HG02678 (cell line): ENCODE measurements at regions not wholly inside any gene's neighbourhood (a gene's known extent, or its start where the extent isn't known, plus 50 kb on each side); places are given as distances from the start of the nearest gene placed in this dataset.

Experiments used
- ATAC-seq: cut with Tn5 transposase; IDR thresholded peaks from one replicate; pipeline ENCODE4 v1.9.1; 2021; ENCODE audit warnings: mild to moderate bottlenecking, moderate library complexity; ENCODE audit not compliant: unreplicated experiment

DNA sequence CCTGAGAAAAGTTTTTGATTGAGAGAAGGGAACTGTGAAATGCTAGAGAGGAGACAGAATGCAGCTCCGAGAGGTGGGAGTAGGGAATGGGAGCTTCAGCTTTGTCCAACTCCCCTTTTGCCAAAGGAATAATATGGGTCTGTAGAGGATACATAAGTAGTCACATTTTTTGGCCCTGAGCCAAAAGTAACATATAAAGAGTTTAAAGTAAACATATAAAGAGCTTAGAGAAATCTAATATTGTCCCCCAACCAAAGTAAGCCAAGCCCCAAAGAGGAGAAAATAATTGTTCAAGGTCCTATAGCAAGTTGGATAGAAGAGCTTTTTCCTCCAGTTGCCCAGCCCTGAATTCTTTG is 215.1 kb downstream of the TMEM114 start:
- ATAC-seq, result no peak

GRCh38 chr16:8374586-8375231 is 215.6 kb downstream of the TMEM114 start:
- ATAC-seq, result no peak

- ATAC-seq, result no peak
Observed at GRCh38 chr16:8373676-8374431, 216.5 kb downstream of the TMEM114 start.

DNA sequence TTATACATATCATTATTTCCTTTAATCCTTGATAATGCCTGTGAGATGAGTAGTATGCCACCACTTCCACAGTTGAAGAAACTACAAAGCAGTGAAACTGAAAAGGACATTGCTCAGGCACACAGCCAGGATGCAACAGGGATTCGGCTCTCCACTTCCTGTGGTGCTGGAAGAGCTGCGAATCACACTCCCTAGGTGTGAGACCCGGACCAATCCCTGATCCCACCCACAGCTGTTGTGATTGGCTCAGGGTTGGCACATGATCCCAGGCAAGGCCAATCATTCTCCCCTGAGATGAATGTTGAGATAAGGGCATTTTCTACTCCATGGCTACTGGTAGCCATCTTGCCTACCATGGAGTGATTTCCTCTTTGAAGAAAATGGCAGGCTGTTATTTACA is 218.2 kb downstream of the TMEM114 start:
- ATAC-seq, result no peak

- ATAC-seq, result no peak
Observed at GRCh38 chr16:8370374-8371270, 219.7 kb downstream of the TMEM114 start.

DNA sequence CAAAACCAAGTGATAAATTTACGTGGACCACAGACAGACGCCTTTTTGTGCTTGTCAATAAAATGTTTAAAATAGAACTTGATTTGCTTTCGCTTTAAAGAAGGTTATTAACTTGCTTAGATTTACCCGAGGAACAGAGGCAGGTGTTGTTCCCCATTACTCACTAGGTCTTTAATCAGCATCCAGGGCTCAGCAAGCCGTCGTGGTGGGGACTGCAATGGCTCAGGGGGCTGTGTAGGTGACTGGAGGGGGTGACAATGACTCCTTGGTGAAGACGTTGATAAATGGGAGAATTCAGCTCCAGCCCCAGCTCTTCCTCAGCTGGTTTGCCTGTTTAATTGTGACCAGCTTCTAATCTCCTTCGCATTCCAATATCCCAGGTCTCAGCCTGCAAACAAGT is 231.4 kb downstream of the TMEM114 start:
- ATAC-seq, result no peak

- ATAC-seq, result no peak
Observed at GRCh38 chr16:8355675-8356074, 234.6 kb downstream of the TMEM114 start.

- ATAC-seq, result no peak
Observed at GRCh38 chr16:8346294-8346693, 244.0 kb downstream of the TMEM114 start.

GRCh38 chr16:8342276-8342675 is 248.0 kb downstream of the TMEM114 start:
- ATAC-seq, result no peak

- no peak for ATAC-seq
Observed at GRCh38 chr16:8330761-8331160, 259.6 kb downstream of the TMEM114 start.

DNA sequence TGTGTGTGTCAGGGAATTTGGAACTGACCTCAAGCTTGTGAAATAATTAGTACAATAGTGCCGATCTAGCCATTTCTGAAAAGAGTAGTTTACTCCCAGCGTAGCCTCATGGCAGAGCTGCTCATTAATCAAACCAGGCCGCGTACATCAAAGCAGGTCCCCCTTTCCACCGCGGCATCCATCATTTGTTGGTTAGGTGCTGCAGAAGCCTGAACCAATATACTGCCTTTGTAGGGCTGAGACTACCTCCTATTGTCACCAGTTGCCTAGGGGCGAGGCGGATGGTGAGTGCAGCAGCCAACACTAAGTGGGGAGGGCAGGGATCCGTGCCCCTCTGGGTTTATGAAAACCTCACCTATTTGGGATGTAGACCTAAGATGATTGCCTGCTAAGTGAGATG is 264.1 kb downstream of the TMEM114 start:
- no peak for ATAC-seq

GRCh38 chr16:8323153-8323552 is 267.2 kb downstream of the TMEM114 start:
- no peak for ATAC-seq

GRCh38 chr16:8320131-8320530 is 270.2 kb downstream of the TMEM114 start:
- no peak for ATAC-seq

DNA sequence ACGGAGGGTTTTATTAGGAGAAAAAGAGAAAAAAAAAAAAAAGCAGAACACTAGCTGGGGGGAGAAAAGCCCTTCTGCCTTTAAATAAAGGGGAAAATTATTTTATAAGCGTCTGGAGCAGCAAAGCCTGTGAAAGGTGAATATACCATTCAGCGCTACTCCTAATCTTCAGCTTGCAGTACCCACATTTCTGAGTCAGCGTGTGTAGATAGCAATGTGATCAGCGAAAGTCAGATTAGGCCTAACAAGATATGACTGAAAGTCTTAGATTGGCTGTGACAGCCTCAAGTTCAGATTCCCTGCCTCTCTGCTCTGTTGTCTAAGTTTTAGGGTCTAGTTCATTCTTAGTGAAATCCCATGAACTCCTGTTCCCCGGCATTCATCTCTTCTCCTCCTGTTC is 279.5 kb downstream of the TMEM114 start:
- ATAC-seq, result no peak

DNA sequence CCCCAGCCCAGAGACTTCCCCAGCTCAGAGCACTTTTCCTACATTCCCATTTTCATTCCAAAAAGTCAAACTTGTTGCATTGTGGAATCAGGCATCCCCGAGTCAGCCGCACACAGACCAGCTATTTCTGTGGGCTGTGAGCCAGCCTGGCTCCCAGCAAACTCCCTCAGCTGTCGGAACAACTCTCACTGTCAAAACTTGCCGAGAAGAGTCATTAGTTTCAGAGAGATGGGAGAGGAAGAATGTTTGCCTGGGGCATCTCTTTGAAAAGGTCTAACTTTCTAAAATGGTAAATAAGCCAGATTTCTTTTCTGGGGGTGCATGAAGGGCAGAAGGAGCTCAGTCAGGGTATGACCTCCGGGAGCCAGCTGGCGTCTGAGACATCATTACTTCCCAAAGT is 280.0 kb downstream of the TMEM114 start:
- ATAC-seq, result no peak

GRCh38 chr16:8305201-8305600 is 285.1 kb downstream of the TMEM114 start:
- no peak for ATAC-seq

GRCh38 chr16:8299635-8300034 is 290.7 kb downstream of the TMEM114 start:
- no peak for ATAC-seq

DNA sequence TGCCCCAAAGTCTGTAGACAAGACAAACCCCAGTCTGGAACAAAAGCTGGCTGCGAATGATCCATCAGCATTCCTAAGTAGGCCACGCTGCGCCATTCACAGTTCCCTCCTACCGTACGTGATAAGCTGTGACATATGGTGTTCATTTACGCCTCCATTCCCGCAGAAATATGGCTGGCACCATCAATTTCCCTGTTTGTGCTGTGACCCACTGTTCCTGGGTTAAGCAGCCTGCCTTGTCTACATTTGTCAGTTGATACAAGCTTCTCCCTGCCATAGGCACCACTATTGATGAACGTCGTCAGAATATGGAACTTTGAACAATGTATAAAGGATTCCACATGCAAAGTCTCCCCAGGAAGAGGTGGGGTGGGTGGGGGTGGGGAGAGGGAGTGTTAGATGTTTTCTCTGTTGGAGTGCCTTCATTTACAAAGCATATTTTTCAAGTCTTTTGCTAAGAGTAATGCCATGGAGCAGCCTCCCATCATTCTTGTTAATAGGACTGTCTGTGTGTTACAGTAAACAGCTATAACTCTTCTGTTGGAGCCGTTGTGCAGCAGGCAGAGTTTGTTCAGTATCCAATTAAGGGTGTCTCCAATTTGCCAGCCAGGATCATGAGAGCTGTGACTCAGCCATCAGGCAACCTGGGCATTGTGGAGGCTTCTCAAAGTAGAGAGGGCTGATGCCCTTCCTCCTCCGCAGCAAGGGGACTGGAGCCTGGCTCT is 294.6 kb downstream of the TMEM114 start:
- no peak for ATAC-seq

GRCh38 chr16:8293413-8293812 is 296.9 kb downstream of the TMEM114 start:
- no peak for ATAC-seq

DNA sequence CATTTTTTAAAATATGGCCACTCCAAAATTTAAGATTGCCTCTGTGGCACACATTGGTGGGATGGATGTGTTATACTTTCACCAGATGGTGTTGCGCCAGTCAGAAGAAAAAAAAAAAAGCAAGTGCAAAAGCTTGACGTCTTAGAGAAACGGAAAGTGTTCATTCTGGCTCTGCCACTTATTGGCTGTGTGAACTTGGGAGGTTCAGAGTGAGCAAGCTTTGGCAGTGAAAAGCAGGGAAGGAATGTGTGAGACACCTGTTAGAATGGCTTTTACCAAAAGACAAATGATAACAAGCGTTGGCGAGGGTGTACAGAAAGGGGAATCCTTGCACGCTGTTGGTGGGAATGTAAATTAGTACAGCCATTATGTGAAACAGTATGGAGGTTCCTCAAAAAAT is 298.0 kb downstream of the TMEM114 start:
- ATAC-seq, result no peak

GRCh38 chr16:8286348-8286747 is 304.0 kb downstream of the TMEM114 start:
- ATAC-seq, result no peak
